DOHH2 (cell line): ENCODE measurements at regions not wholly inside any gene's neighbourhood (a gene's known extent, or its start where the extent isn't known, plus 50 kb on each side); places are given as distances from the start of the nearest gene placed in this dataset.

ENCODE experiments used
- EZH2phosphoT487 ChIP-seq: fragments of 200-600 bp; sonication (generic); IDR thresholded peaks from 2 replicates; pipeline ENCODE4 v1.6.1; 2017; ENCODE audit warnings: borderline replicate concordance, mild to moderate bottlenecking, antibody characterized with exemption, low read length, moderate library complexity, mixed read lengths
- TF ChIP-seq, protein P1 (sequence below): fragments of 200-600 bp; sonication (generic); IDR thresholded peaks from one replicate; pipeline ENCODE4 v1.5.1; 2014; ENCODE audit warnings: antibody characterized with exemption, mild to moderate bottlenecking, low read depth, low read length; ENCODE audit not compliant: poor library complexity, severe bottlenecking

DNA sequence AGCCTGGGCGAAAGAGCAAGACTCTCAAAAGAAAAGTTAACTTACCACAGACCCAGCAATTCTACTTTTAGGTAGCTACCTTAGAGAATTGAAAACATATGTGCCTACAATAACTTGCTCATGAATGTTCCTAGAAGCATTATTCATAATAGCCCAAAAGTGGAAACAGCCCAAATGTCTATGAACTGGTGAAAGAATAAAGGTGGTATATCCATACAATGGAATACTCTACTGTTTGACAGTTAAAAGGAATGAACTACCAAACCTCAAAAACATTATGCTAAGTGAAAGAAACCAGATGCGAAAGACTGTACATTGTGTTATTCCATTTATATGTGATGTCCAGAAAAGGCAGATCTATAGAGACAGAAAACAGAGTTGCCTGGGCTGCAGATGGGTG, 131.4 kb downstream of the UCHL1 start:
- TF ChIP-seq, protein P1, sequence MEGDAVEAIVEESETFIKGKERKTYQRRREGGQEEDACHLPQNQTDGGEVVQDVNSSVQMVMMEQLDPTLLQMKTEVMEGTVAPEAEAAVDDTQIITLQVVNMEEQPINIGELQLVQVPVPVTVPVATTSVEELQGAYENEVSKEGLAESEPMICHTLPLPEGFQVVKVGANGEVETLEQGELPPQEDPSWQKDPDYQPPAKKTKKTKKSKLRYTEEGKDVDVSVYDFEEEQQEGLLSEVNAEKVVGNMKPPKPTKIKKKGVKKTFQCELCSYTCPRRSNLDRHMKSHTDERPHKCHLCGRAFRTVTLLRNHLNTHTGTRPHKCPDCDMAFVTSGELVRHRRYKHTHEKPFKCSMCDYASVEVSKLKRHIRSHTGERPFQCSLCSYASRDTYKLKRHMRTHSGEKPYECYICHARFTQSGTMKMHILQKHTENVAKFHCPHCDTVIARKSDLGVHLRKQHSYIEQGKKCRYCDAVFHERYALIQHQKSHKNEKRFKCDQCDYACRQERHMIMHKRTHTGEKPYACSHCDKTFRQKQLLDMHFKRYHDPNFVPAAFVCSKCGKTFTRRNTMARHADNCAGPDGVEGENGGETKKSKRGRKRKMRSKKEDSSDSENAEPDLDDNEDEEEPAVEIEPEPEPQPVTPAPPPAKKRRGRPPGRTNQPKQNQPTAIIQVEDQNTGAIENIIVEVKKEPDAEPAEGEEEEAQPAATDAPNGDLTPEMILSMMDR, result no peak
- TF ChIP-seq EZH2phosphoT487, result no peak
